ENCODE measurements at regions not wholly inside any gene's neighbourhood (a gene's known extent, or its start where the extent isn't known, plus 50 kb on each side); places are given as distances from the start of the nearest gene placed in this dataset.

- no peak for DNase-seq
Measured at GRCh38 chr3:23079976-23080375, 123.2 kb upstream of the UBE2E2 start.

GRCh38 chr3:23083701-23084100 is 119.4 kb upstream of the UBE2E2 start:
- no peak for DNase-seq

GRCh38 chr3:23084367-23084766 is 118.8 kb upstream of the UBE2E2 start:
- DNase-seq = no peak

- no peak for DNase-seq
Measured at GRCh38 chr3:23085261-23085660, 117.9 kb upstream of the UBE2E2 start.

GRCh38 chr3:23086331-23086730 is 116.8 kb upstream of the UBE2E2 start:
- no peak for DNase-seq

GRCh38 chr3:23086831-23087230 is 116.3 kb upstream of the UBE2E2 start:
- DNase-seq = no peak

- DNase-seq = no peak
Measured at GRCh38 chr3:23094412-23094811, 108.7 kb upstream of the UBE2E2 start.

DNA sequence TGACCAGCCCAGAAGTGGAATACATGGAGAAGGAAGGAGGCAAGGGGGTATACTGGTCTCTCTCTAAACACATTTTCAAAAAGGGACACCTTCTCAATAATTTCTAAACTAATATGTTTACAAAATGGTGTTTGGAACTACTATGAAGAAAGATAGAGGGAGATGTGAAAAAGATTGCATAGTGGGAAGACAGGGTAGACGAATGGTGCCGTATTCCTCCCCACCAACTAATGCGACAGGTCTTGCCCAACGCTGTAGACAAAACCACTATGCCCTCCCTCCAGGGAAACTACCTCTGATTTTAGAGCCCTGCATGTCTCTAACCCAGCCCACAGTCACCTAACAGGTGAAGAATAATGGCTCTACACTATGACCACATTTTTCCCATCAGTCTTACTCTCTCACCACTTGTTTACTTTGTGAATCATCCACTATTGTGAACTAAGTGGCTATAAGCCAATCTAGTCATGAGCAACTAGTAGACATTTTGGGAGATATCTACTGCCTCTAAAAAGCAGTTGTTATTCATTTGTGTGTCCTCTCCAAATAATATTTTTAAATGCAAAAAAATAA is 108.2 kb upstream of the UBE2E2 start:
- no peak for DNase-seq

- no peak for DNase-seq
Measured at GRCh38 chr3:23096041-23096440, 107.1 kb upstream of the UBE2E2 start.

- no peak for DNase-seq
Measured at GRCh38 chr3:23099021-23099420, 104.1 kb upstream of the UBE2E2 start.

DNA sequence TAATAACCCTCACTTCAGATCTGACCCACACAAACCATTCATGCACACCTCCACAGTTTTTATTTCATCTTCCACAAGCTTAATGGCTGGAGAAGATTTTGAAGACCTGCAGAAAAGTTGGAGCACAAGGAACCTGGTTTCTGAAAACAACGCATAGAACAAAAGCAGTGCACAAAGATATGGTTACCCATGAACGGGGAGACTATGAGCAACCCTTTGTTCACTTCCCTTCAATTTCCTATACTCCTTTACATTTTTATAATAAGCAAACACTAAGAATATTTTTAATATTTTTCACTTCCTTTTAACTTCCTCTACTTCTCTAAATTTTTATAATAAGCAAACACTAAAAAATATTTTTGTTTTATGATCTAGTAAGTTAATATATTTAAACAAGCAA is 103.5 kb upstream of the UBE2E2 start:
- DNase-seq = no peak

DNA sequence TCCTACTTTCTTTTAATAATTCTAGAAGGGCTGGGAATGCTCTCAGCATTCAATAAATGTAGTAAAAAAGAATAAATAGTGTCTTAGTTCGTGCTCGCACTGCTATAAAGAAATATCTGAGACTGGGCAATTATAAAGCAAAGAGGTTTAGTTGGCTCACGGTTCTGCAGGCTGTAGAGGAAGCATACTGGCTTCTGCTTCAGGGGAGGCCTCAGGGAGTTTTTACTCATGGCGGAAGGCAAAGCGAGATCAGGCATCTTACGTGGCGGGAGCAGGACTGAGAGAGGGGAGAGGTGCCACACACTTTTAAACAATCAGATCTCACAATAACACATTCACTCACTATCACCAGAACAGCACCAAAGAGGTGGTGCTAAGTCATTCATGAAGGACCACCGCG is 103.0 kb upstream of the UBE2E2 start:
- DNase-seq = no peak

- no peak for DNase-seq
Measured at GRCh38 chr3:23103764-23104163, 99.4 kb upstream of the UBE2E2 start.

- DNase-seq = no peak
Measured at GRCh38 chr3:23105048-23105447, 98.1 kb upstream of the UBE2E2 start.

DNA sequence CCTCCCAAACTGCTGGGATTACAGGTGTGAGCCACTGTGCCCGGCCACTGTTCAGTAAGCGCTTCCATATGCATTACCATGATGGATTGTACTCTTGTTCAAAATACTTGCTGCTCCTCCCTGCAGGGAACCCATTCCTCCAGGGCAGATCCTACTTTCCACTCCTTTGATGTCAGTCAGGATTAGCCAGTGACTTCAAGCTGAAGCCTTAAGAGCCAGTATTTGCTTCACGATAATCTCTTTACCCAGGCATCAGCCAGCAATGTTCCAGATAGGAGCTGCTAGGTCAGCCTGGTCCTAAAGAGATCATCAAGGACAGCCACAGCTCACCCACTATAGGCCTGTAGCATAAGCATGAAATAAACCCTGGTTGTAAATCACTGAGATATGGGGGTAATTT is 96.5 kb upstream of the UBE2E2 start:
- no peak for DNase-seq

- DNase-seq = no peak
Measured at GRCh38 chr3:23107221-23107620, 95.9 kb upstream of the UBE2E2 start.

GRCh38 chr3:23108451-23109057 is 94.6 kb upstream of the UBE2E2 start:
- no peak for DNase-seq

DNA sequence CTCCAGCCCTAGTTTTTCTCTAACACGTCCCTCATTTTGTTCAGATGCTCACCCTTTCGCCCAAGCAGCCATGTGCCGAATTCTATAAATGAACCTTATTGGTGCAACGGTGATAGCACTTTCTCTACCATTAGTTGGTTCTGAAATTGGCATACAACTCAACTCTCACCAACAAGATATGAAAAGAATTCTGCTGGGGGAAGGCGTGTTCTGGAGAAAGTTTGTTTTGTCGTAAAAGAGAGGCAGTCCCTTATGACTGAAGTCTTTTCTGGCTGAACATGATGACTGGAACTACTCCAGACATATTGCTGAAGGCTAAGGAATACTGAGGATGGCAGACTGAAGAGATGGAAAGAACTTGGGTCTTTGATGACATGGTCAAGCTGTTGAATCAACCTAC is 91.8 kb upstream of the UBE2E2 start:
- DNase-seq = no peak

DNA sequence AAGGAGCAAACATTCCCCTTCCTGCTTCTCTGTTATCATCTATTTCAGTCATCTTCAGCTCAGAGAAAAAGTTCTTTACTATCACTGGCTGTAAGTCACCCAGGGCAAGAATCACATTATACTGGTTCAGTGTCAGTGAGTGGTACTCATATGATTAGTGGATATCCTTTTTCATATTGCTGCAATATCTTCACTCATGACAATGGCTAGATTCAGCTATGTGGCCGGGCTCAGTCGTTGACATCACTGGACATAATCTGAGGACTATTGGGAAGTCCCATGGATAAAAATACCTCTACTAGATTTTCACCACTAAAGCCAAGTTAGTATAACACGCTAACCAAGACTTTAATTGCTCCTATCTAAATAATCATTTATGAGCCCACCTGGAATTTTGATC is 91.3 kb upstream of the UBE2E2 start:
- no peak for DNase-seq

GRCh38 chr3:23112491-23112890 is 90.6 kb upstream of the UBE2E2 start:
- no peak for DNase-seq

DNA sequence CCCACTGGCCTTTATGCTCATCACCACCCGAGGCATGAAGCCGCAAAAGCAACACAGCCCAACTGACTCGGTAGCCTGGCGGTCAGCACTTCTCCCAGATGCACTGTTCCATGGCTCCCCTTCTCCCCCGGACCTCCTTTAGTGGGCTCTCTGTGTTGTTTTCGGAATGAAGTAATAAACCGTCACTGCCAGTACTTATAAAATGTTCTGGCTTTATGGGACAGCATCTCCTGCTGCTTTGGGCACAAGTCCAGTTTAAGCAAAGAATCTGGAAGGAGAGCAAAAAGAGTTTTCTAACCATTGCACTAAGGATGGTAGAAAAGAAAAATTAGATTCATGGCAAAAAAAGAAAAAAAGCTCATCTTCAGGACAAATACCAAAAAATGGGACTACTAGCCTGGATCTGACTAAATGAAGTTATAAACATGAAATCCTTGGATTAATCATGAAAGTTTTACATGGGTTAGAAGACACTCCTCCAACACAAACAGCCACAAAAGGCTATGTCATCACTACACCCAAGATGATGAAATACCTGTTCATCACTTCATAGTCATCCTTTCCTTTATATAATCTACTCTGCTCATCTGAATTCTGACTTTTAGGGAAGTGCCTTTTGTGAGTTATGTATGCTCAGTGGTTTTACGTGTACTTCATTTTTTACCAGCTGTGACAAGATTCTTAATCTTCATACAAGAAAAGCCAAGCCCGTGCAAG is 89.5 kb upstream of the UBE2E2 start:
- no peak for DNase-seq

GRCh38 chr3:23114432-23114831 is 88.7 kb upstream of the UBE2E2 start:
- no peak for DNase-seq

GRCh38 chr3:23115171-23115877 is 87.8 kb upstream of the UBE2E2 start:
- no peak for DNase-seq
